T-cell (primary cell): ENCODE measurements at regions not wholly inside any gene's neighbourhood (a gene's known extent, or its start where the extent isn't known, plus 50 kb on each side); places are given as distances from the start of the nearest gene placed in this dataset.

Experiments
- ATAC-seq, 4 experiments: fragments of 200-7000 bp in 3 of 4; fragments of 150-1000 bp in 1 of 4; cut with Tn5 transposase; replicated peaks in 1 of 4; 1 replicate in 3 of 4; 2 replicates in 1 of 4; pipeline ENCODE4 v1.10.0; 2021; ENCODE audit warnings: moderate library complexity in 3 of 4, mild to moderate bottlenecking in 2 of 4, moderate number of reproducible peaks in 1 of 4
- CTCF ChIA-PET, 2 donors: fragments of 300-600 bp; sonication (Branson Sonifier 250); formaldehyde crosslinking; loops; one replicate each; lab custom pipeline; 2022; ENCODE audit warnings: antibody characterized with exemption in 2 of 2; lab: Charles Lee
- POLR2A ChIA-PET, 2 donors: fragments of 300-600 bp; sonication (Branson Sonifier 250); formaldehyde crosslinking; loops; one replicate each; lab custom pipeline; 2022; ENCODE audit warnings: antibody characterized with exemption in 2 of 2; lab: Charles Lee
- DNase-seq, 35 experiments: peaks; one replicate each; pipeline versions ENCODE4 v3.0.0 to v3.0.0-alpha.2; 2013 to 2023
- H3K27ac ChIP-seq: one replicate; pipeline ENCODE4 v1.5.1; 2013; ENCODE audit warnings: low read length
- H3K27me3 ChIP-seq, 2 experiments: replicated peaks in 1 of 2; 1 replicate in 1 of 2; 2 replicates in 1 of 2; pipeline versions ENCODE4 v1.6.1 to v1.7.0; 2013; ENCODE audit warnings: low read length in 1 of 2, mixed read lengths in 1 of 2; ENCODE audit not compliant: control insufficient read depth in 2 of 2, insufficient read depth in 2 of 2; ENCODE audit errors: extremely low read depth in 1 of 2
- H3K36me3 ChIP-seq, 2 donors: 1 replicate in 1 of 2; 2 replicates in 1 of 2; pipeline versions ENCODE4 v1.6.1 to v1.7.0; 2013; ENCODE audit warnings: low read length in 1 of 2; ENCODE audit not compliant: control insufficient read depth in 2 of 2, insufficient read depth in 1 of 2; ENCODE audit errors: extremely low read depth in 1 of 2
- H3K4me1 ChIP-seq, 2 experiments: 1 replicate in 1 of 2; 2 replicates in 1 of 2; pipeline versions ENCODE4 v1.6.1 to v1.7.0; 2013; ENCODE audit warnings: low read length in 2 of 2, mixed read lengths in 1 of 2; ENCODE audit not compliant: insufficient read depth in 2 of 2, control insufficient read depth in 1 of 2; ENCODE audit errors: extremely low read depth in 1 of 2
- H3K4me3 ChIP-seq, 2 donors: 1 replicate in 1 of 2; 2 replicates in 1 of 2; pipeline versions ENCODE4 v1.5.1 to v1.7.0; 2013; ENCODE audit warnings: mild to moderate bottlenecking in 2 of 2, low read length in 1 of 2, moderate library complexity in 1 of 2; ENCODE audit not compliant: control insufficient read depth in 1 of 2; ENCODE audit errors: extremely low read depth in 1 of 2
- H3K9me3 ChIP-seq: 2 replicates; pipeline ENCODE4 v1.7.0; 2013
- H3K27ac Mint-ChIP-seq, 2 donors: one replicate each; pipeline ENCODE4 v1.8.0; 2020 to 2021; ENCODE audit warnings: mild to moderate bottlenecking in 2 of 2, mixed read lengths in 2 of 2
- H3K27me3 Mint-ChIP-seq, 2 donors: one replicate each; pipeline ENCODE4 v1.8.0; 2021 to 2022; ENCODE audit warnings: mixed read lengths in 2 of 2
- H3K36me3 Mint-ChIP-seq: one replicate; pipeline ENCODE4 v1.8.0; 2021; ENCODE audit warnings: mixed read lengths
- H3K4me1 Mint-ChIP-seq, 3 donors: one replicate each; pipeline ENCODE4 v1.8.0; 2020 to 2022; ENCODE audit warnings: mixed read lengths in 3 of 3, mild to moderate bottlenecking in 1 of 3
- H3K4me3 Mint-ChIP-seq, 3 donors: one replicate each; pipeline ENCODE4 v1.8.0; 2020 to 2022; ENCODE audit warnings: mild to moderate bottlenecking in 3 of 3, mixed read lengths in 3 of 3, moderate library complexity in 3 of 3
- H3K9me3 Mint-ChIP-seq, 3 donors: one replicate each; pipeline ENCODE4 v1.8.0; 2020 to 2022; ENCODE audit warnings: mixed read lengths in 3 of 3
- WGBS: methylation state at CpG from one replicate; pipeline ENCODE4 v1.1.5; 2013; ENCODE audit warnings: missing lambda C conversion rate; ENCODE audit not compliant: insufficient coverage; 5-methylcytosine and 5-hydroxymethylcytosine counted together

- CTCF ChIA-PET = no interaction called here
- no peak overlapping the region for H3K4me3 ChIP-seq
- no peaks in the 10 kb centered on the region for H3K9me3 ChIP-seq
- H3K36me3 ChIP-seq = no peaks in the 10 kb centered on the region
- no peaks in the 10 kb centered on the region for H3K4me1 ChIP-seq
- DNase-seq (no peak), ATAC-seq (no peak)
- no peak overlapping the region for H3K4me3 Mint-ChIP-seq
- POLR2A ChIA-PET = no interaction called here
- H3K27me3 Mint-ChIP-seq = peaks cover 4 to 8% of the 10 kb centered on the region in 2 donors
- 68% methylated on average over 3 of the region's 7 CpGs for WGBS
- no peaks in the 10 kb centered on the region for H3K36me3 Mint-ChIP-seq
- H3K27me3 ChIP-seq = peaks cover 2 to 8% of the 10 kb centered on the region in 2 experiments
- H3K4me1 Mint-ChIP-seq = no peaks in the 10 kb centered on the region
- no peaks in the 10 kb centered on the region for H3K9me3 Mint-ChIP-seq
- H3K27ac ChIP-seq = no peak overlapping the region
- no peak overlapping the region for H3K27ac Mint-ChIP-seq
These were observed 215.8 kb downstream of the CTTN start for GRCh38 chr11:70614034-70614681.

GRCh38 chr11:70615036-70615875 is 216.9 kb downstream of the CTTN start:
- no peak for ATAC-seq
- no peak overlapping the region for H3K4me3 Mint-ChIP-seq
- no peak overlapping the region for H3K27ac Mint-ChIP-seq
- H3K27ac ChIP-seq = no peak overlapping the region
- peaks cover 4 to 5% of the 10 kb centered on the region in 2 donors for H3K27me3 Mint-ChIP-seq
- ChIA-PET POLR2A (no interaction called here), CTCF (no interaction called here)
- no peaks in the 10 kb centered on the region for H3K36me3 Mint-ChIP-seq
- no peak for DNase-seq
- H3K4me3 ChIP-seq = no peak overlapping the region
- H3K9me3 ChIP-seq = no peaks in the 10 kb centered on the region
- no peaks in the 10 kb centered on the region for H3K4me1 Mint-ChIP-seq
- no peaks in the 10 kb centered on the region for H3K36me3 ChIP-seq
- peaks cover 2 to 9% of the 10 kb centered on the region in 2 experiments for H3K27me3 ChIP-seq
- H3K4me1 ChIP-seq = no peaks in the 10 kb centered on the region
- no peaks in the 10 kb centered on the region for H3K9me3 Mint-ChIP-seq
- 93% methylated on average over 7 of the region's 18 CpGs for WGBS

GRCh38 chr11:70616317-70616716 is 218.0 kb downstream of the CTTN start:
- H3K4me3 Mint-ChIP-seq = no peak overlapping the region
- DNase-seq (no peak), ATAC-seq (no peak)
- 74% methylated on average over 6 of the region's 7 CpGs for WGBS
- Histone ChIP-seq H3K27me3 (peaks cover 2 to 6% of the 10 kb centered on the region in 2 experiments), H3K36me3 (no peaks in the 10 kb centered on the region), H3K9me3 (no peaks in the 10 kb centered on the region), H3K4me1 (no peaks in the 10 kb centered on the region), H3K4me3 (no peak overlapping the region), H3K27ac (no peak overlapping the region)
- POLR2A ChIA-PET = no interaction called here
- no peak overlapping the region for H3K27ac Mint-ChIP-seq
- H3K36me3 Mint-ChIP-seq = no peaks in the 10 kb centered on the region
- CTCF ChIA-PET = no interaction called here
- H3K27me3 Mint-ChIP-seq = peaks cover 4% of the 10 kb centered on the region in 2 donors
- H3K9me3 Mint-ChIP-seq = no peaks in the 10 kb centered on the region
- H3K4me1 Mint-ChIP-seq = no peaks in the 10 kb centered on the region

- ATAC-seq (no peak), DNase-seq (no peak)
- H3K4me3 Mint-ChIP-seq = no peak overlapping the region
- no peaks in the 10 kb centered on the region for H3K4me1 Mint-ChIP-seq
- peaks cover 4% of the 10 kb centered on the region in 2 donors for H3K27me3 Mint-ChIP-seq
- H3K27ac Mint-ChIP-seq = no peak overlapping the region
- H3K4me3 ChIP-seq = no peak overlapping the region
- 67% methylated on average over 11 of the region's 12 CpGs for WGBS
- no peaks in the 10 kb centered on the region for H3K36me3 ChIP-seq
- CTCF ChIA-PET = no interaction called here
- H3K9me3 ChIP-seq = no peaks in the 10 kb centered on the region
- H3K36me3 Mint-ChIP-seq = no peaks in the 10 kb centered on the region
- H3K27ac ChIP-seq = no peak overlapping the region
- H3K9me3 Mint-ChIP-seq = no peaks in the 10 kb centered on the region
- POLR2A ChIA-PET = no interaction called here
- H3K4me1 ChIP-seq = no peaks in the 10 kb centered on the region
- peaks cover 2 to 9% of the 10 kb centered on the region in 2 experiments for H3K27me3 ChIP-seq
These were observed 218.8 kb downstream of the CTTN start for GRCh38 chr11:70616938-70617654.

- Mint-ChIP-seq H3K4me3 (no peak overlapping the region), H3K9me3 (no peaks in the 10 kb centered on the region), H3K27ac (no peak overlapping the region), H3K36me3 (no peaks in the 10 kb centered on the region), H3K4me1 (no peaks in the 10 kb centered on the region), H3K27me3 (no peaks in the 10 kb centered on the region)
- ATAC-seq (no peak), DNase-seq (no peak)
- ChIA-PET CTCF (no interaction called here), POLR2A (no interaction called here)
- H3K27ac ChIP-seq = no peak overlapping the region
- H3K27me3 ChIP-seq = peaks cover 0 to 8% of the 10 kb centered on the region in 2 experiments
- H3K4me3 ChIP-seq = no peak overlapping the region
- 86% methylated on average over 22 of the region's 22 CpGs for whole genome bisulfite sequencing
- no peaks in the 10 kb centered on the region for H3K36me3 ChIP-seq
- H3K9me3 ChIP-seq = no peaks in the 10 kb centered on the region
- no peaks in the 10 kb centered on the region for H3K4me1 ChIP-seq
These were observed 220.2 kb downstream of the CTTN start for GRCh38 chr11:70618431-70619101.

GRCh38 chr11:70619591-70619990 is 221.3 kb downstream of the CTTN start:
- ATAC-seq = no peak
- DNase-seq = no peak
- POLR2A ChIA-PET = no interaction called here
- Mint-ChIP-seq H3K4me1 (no peaks in the 10 kb centered on the region), H3K27ac (no peak overlapping the region), H3K27me3 (no peaks in the 10 kb centered on the region), H3K4me3 (no peak overlapping the region), H3K36me3 (no peaks in the 10 kb centered on the region), H3K9me3 (no peaks in the 10 kb centered on the region)
- Histone ChIP-seq H3K27me3 (peaks cover 0 to 11% of the 10 kb centered on the region in 2 experiments), H3K9me3 (no peaks in the 10 kb centered on the region), H3K4me3 (no peak overlapping the region), H3K27ac (no peak overlapping the region), H3K36me3 (no peaks in the 10 kb centered on the region), H3K4me1 (no peaks in the 10 kb centered on the region)
- CTCF ChIA-PET = no interaction called here
- WGBS = 66% methylated on average over 4 of the region's 7 CpGs
